Loucy (cell line): ENCODE measurements at regions not wholly inside any gene's neighbourhood (a gene's known extent, or its start where the extent isn't known, plus 50 kb on each side); places are given as distances from the start of the nearest gene placed in this dataset.

Experiments used
- CTCF ChIP-seq: fragments of 200-600 bp; sonication (generic); conservative IDR thresholded peaks from 2 replicates; pipeline ENCODE4 v1.5.1; 2014; ENCODE audit warnings: mild to moderate bottlenecking, antibody characterized with exemption, low read length
- EZH2phosphoT487 ChIP-seq: fragments of 200-600 bp; IDR thresholded peaks from 2 replicates; pipeline ENCODE4 v1.6.1; 2018; ENCODE audit warnings: antibody characterized with exemption, mild to moderate bottlenecking, moderate library complexity, borderline replicate concordance

- no peak for TF ChIP-seq CTCF
- no peak for TF ChIP-seq EZH2phosphoT487
These were observed 533.3 kb upstream of the CXADR start for GRCh38 chr21:16979574-16979973.
